ENCODE measurements at regions not wholly inside any gene's neighbourhood (a gene's known extent, or its start where the extent isn't known, plus 50 kb on each side); places are given as distances from the start of the nearest gene placed in this dataset.
A peak's percentile ranks its signal among the peaks of the same experiment; 100 is the strongest.

GRCh38 chr11:45043755-45044475 lies 93.2 kb upstream of the TP53I11 start:
- Mint-ChIP-seq H3K27me3 (peaks cover 6 to 7% of the 10 kb centered on the region in 2 donors), H3K4me1 (ENCODE audit: low read depth in 2 of 2) (peaks cover 10 to 13% of the 10 kb centered on the region in 2 donors), H3K27ac (no peak overlapping the region), H3K9me3 (no peaks in the 10 kb centered on the region), H3K4me3 (no peak overlapping the region), H3K36me3 (peaks cover 5% of the 10 kb centered on the region)
- DNase-seq (ENCODE audit: low spot score): no peak
- peak in 1 of 2 donors; percentile 14 for ATAC-seq

- peak overlapping the region; percentile 22 for H3K4me3 Mint-ChIP-seq
- peaks cover 10 to 13% of the 10 kb centered on the region in 2 donors for H3K4me1 Mint-ChIP-seq (ENCODE audit: low read depth in 2 of 2)
- ATAC-seq (peak; percentile 59 to 79), DNase-seq (ENCODE audit: low spot score) (no peak)
- H3K36me3 Mint-ChIP-seq: no peaks in the 10 kb centered on the region
- H3K9me3 Mint-ChIP-seq: no peaks in the 10 kb centered on the region
- H3K27ac Mint-ChIP-seq: peak overlapping the region; percentile 51 to 81
- peaks cover 6 to 10% of the 10 kb centered on the region in 2 donors for H3K27me3 Mint-ChIP-seq
Observed at GRCh38 chr11:45045683-45046471, 95.2 kb upstream of the TP53I11 start.

- no peak overlapping the region for H3K4me3 Mint-ChIP-seq
- H3K27ac Mint-ChIP-seq: peak overlapping the region in 1 of 2 donors; percentile 60
- no peak for ATAC-seq
- H3K36me3 Mint-ChIP-seq: no peaks in the 10 kb centered on the region
- no peaks in the 10 kb centered on the region for H3K9me3 Mint-ChIP-seq
- DNase-seq (ENCODE audit: low spot score): no peak
- peaks cover 10 to 13% of the 10 kb centered on the region in 2 donors for H3K4me1 Mint-ChIP-seq (ENCODE audit: low read depth in 2 of 2)
- peaks cover 6 to 13% of the 10 kb centered on the region in 2 donors for H3K27me3 Mint-ChIP-seq
Observed at GRCh38 chr11:45048313-45048841, 97.7 kb upstream of the TP53I11 start.

- Mint-ChIP-seq H3K27me3 (peaks cover 6 to 13% of the 10 kb centered on the region in 2 donors), H3K36me3 (no peaks in the 10 kb centered on the region), H3K9me3 (no peaks in the 10 kb centered on the region), H3K4me1 (ENCODE audit: low read depth in 2 of 2) (peaks cover 10 to 13% of the 10 kb centered on the region in 2 donors), H3K4me3 (no peak overlapping the region), H3K27ac (no peak overlapping the region)
- ATAC-seq (no peak), DNase-seq (ENCODE audit: low spot score) (no peak)
Observed at GRCh38 chr11:45048870-45049691, 97.4 kb upstream of the PRDM11 start.

GRCh38 chr11:45050111-45050510 lies 96.3 kb upstream of the PRDM11 start:
- Mint-ChIP-seq H3K27ac (no peak overlapping the region), H3K27me3 (peaks cover under 1 to 9% of the 10 kb centered on the region in 2 donors), H3K4me3 (no peak overlapping the region), H3K36me3 (no peaks in the 10 kb centered on the region), H3K4me1 (ENCODE audit: low read depth in 2 of 2) (peaks cover 10 to 13% of the 10 kb centered on the region in 2 donors), H3K9me3 (no peaks in the 10 kb centered on the region)
- DNase-seq (ENCODE audit: low spot score): no peak
- no peak for ATAC-seq

GRCh38 chr11:45051621-45052020 lies 94.8 kb upstream of the PRDM11 start:
- peaks cover 0 to 5% of the 10 kb centered on the region in 2 donors for H3K4me1 Mint-ChIP-seq (ENCODE audit: low read depth in 2 of 2)
- no peaks in the 10 kb centered on the region for H3K9me3 Mint-ChIP-seq
- no peak overlapping the region for H3K4me3 Mint-ChIP-seq
- no peak for ATAC-seq
- H3K27ac Mint-ChIP-seq: no peak overlapping the region
- H3K27me3 Mint-ChIP-seq: peaks cover 0 to 10% of the 10 kb centered on the region in 2 donors
- H3K36me3 Mint-ChIP-seq: no peaks in the 10 kb centered on the region
- DNase-seq (ENCODE audit: low spot score): no peak

GRCh38 chr11:45052361-45052760 lies 94.1 kb upstream of the PRDM11 start:
- Mint-ChIP-seq H3K27ac (no peak overlapping the region), H3K4me1 (ENCODE audit: low read depth in 2 of 2) (peaks cover 0 to 5% of the 10 kb centered on the region in 2 donors), H3K9me3 (no peaks in the 10 kb centered on the region), H3K27me3 (peaks cover 0 to 10% of the 10 kb centered on the region in 2 donors), H3K36me3 (no peaks in the 10 kb centered on the region), H3K4me3 (no peak overlapping the region)
- no peak for DNase-seq (ENCODE audit: low spot score)
- ATAC-seq: no peak

GRCh38 chr11:45053736-45054446 lies 92.5 kb upstream of the PRDM11 start:
- no peaks in the 10 kb centered on the region for H3K9me3 Mint-ChIP-seq

GRCh38 chr11:45054956-45055355 lies 91.5 kb upstream of the PRDM11 start:
- no peak for ATAC-seq
- no peak overlapping the region for H3K4me3 Mint-ChIP-seq
- H3K9me3 Mint-ChIP-seq: no peaks in the 10 kb centered on the region
- no peaks in the 10 kb centered on the region for H3K36me3 Mint-ChIP-seq
- peak overlapping the region in 1 of 2 donors; percentile 42 for H3K27ac Mint-ChIP-seq
- H3K27me3 Mint-ChIP-seq: peaks cover 0 to 10% of the 10 kb centered on the region in 2 donors
- peaks cover 7 to 14% of the 10 kb centered on the region in 2 donors for H3K4me1 Mint-ChIP-seq (ENCODE audit: low read depth in 2 of 2)
- no peak for DNase-seq (ENCODE audit: low spot score)

More at GRCh38 chr11:45053736-45054446, 92.5 kb upstream of the PRDM11 start:
- H3K4me3 Mint-ChIP-seq: no peak overlapping the region
- no peak overlapping the region for H3K27ac Mint-ChIP-seq
- ATAC-seq (no peak), DNase-seq (ENCODE audit: low spot score) (no peak)
- peaks cover 0 to 10% of the 10 kb centered on the region in 2 donors for H3K27me3 Mint-ChIP-seq
- H3K4me1 Mint-ChIP-seq (ENCODE audit: low read depth in 2 of 2): peaks cover 7 to 12% of the 10 kb centered on the region in 2 donors
- H3K36me3 Mint-ChIP-seq: no peaks in the 10 kb centered on the region

GRCh38 chr11:45056529-45056928 lies 89.9 kb upstream of the PRDM11 start:
- H3K9me3 Mint-ChIP-seq: no peaks in the 10 kb centered on the region
- H3K27ac Mint-ChIP-seq: no peak overlapping the region
- H3K4me3 Mint-ChIP-seq: no peak overlapping the region
- H3K36me3 Mint-ChIP-seq: no peaks in the 10 kb centered on the region
- H3K27me3 Mint-ChIP-seq: peaks cover 0 to 4% of the 10 kb centered on the region in 2 donors
- H3K4me1 Mint-ChIP-seq (ENCODE audit: low read depth in 2 of 2): peaks cover 7 to 14% of the 10 kb centered on the region in 2 donors
- DNase-seq (ENCODE audit: low spot score): no peak
- ATAC-seq: no peak

GRCh38 chr11:45057938-45058646 lies 88.3 kb upstream of the PRDM11 start:
- H3K9me3 Mint-ChIP-seq: no peaks in the 10 kb centered on the region
- H3K27me3 Mint-ChIP-seq: peaks cover 0 to 4% of the 10 kb centered on the region in 2 donors
- H3K36me3 Mint-ChIP-seq: no peaks in the 10 kb centered on the region
- H3K4me1 Mint-ChIP-seq (ENCODE audit: low read depth in 2 of 2): peaks cover 7 to 14% of the 10 kb centered on the region in 2 donors
- no peak for DNase-seq (ENCODE audit: low spot score)
- no peak overlapping the region for H3K4me3 Mint-ChIP-seq
- H3K27ac Mint-ChIP-seq: no peak overlapping the region
- no peak for ATAC-seq

GRCh38 chr11:45058647-45058950 lies 87.8 kb upstream of the PRDM11 start:
- no peak overlapping the region for H3K4me3 Mint-ChIP-seq
- DNase-seq (ENCODE audit: low spot score) (no peak), ATAC-seq (no peak)
- H3K27ac Mint-ChIP-seq: no peak overlapping the region
- H3K36me3 Mint-ChIP-seq: no peaks in the 10 kb centered on the region
- H3K27me3 Mint-ChIP-seq: peaks cover 0 to 4% of the 10 kb centered on the region in 2 donors
- peaks cover 7 to 14% of the 10 kb centered on the region in 2 donors for H3K4me1 Mint-ChIP-seq (ENCODE audit: low read depth in 2 of 2)
- H3K9me3 Mint-ChIP-seq: peaks cover 2% of the 10 kb centered on the region

Data from natural killer cell treated with Interleukin-12 subunit alpha and Interleukin-12 subunit beta and Interleukin-15 and Interleukin-18, amount 100 ng/mL, for 72 hours (primary cell).